GM23338 (cell line): ENCODE measurements at regions not wholly inside any gene's neighbourhood (a gene's known extent, or its start where the extent isn't known, plus 50 kb on each side); places are given as distances from the start of the nearest gene placed in this dataset.

ENCODE experiments used
- CREB1 ChIP-seq: fragments of 250-450 bp; sonication (Bioruptor Pico); IDR thresholded peaks from 2 replicates; pipeline ENCODE4 v1.5.0; 2020; ENCODE audit warnings: low read depth, mild to moderate bottlenecking, moderate library complexity
- CTCF ChIP-seq, 2 experiments: fragments of 200-600 bp in 1 of 2; sonication (generic) in 1 of 2; conservative IDR thresholded peaks; 2 replicates each; pipeline versions ENCODE4 v1.5.1 to v1.6.1; 2016 to 2017; ENCODE audit warnings: antibody characterized with exemption in 2 of 2, low read depth in 2 of 2, mild to moderate bottlenecking in 2 of 2, moderate library complexity in 1 of 2
- EZH2phosphoT487 ChIP-seq: fragments of 200-600 bp; sonication (generic); IDR thresholded peaks from one replicate; pipeline ENCODE4 v1.8.1; 2018; ENCODE audit warnings: antibody characterized with exemption; ENCODE audit not compliant: unreplicated experiment
- ZNF462 ChIP-seq: fragments of 250-450 bp; sonication (Bioruptor Pico); IDR thresholded peaks from 2 replicates; pipeline ENCODE4 v1.5.0; 2020; ENCODE audit warnings: mild to moderate bottlenecking, moderate library complexity

- no peak for TF ChIP-seq ZNF462 (CRISPR knock-in tag)
- TF ChIP-seq CTCF (conservative IDR thresholded peaks at IDR 0.05; ENCODE audit: low read depth in 2 of 2), result no peak
- TF ChIP-seq EZH2phosphoT487, result no peak
- no peak for TF ChIP-seq CREB1
Measured at GRCh38 chr9:104448036-104448435, 56.0 kb upstream of the OR13F1 start (continued).
